HCT116 (cell line): ENCODE measurements at regions not wholly inside any gene's neighbourhood (a gene's known extent, or its start where the extent isn't known, plus 50 kb on each side); places are given as distances from the start of the nearest gene placed in this dataset.

ENCODE experiments used
- ATAC-seq: fragments of 200-7000 bp; cut with Tn5 transposase; 2 replicates; pipeline ENCODE4 v1.9.1; 2020; ENCODE audit warnings: mild to moderate bottlenecking, moderate library complexity
- BruUV-seq: library from RNA; stranded (reverse); fragments of 400-500 nt; replicated peaks from 2 replicates; lab custom pipeline; 2021; lab: Mats Ljungman, UMichigan
- CTCF ChIA-PET: fragments of 300-600 bp; sonication (Branson Sonifier 250); formaldehyde crosslinking; loops from one replicate; lab custom pipeline; 2021; ENCODE audit warnings: antibody characterized with exemption; lab: Charles Lee
- POLR2A ChIA-PET: fragments of 300-600, 350-600 bp; sonication (Branson Sonifier 250); formaldehyde crosslinking; loops from one replicate; lab custom pipeline; 2021; ENCODE audit warnings: antibody characterized with exemption; lab: Charles Lee
- RAD21 ChIA-PET, 2 experiments: fragments of 300-600 bp; sonication (Branson Sonifier 250); formaldehyde crosslinking; loops; one replicate each; lab custom pipeline; 2023; ENCODE audit warnings: low total read pairs in 2 of 2; ENCODE audit not compliant: uncharacterized antibody in 2 of 2, unreplicated experiment in 2 of 2, low non-redundant PET in 1 of 2; lab: Charles Lee
- DNase-seq: peaks from one replicate; pipeline ENCODE4 v3.0.0-alpha.2; 2010; ENCODE audit warnings: low read depth, low spot score
- H2AFZ ChIP-seq: fragments of 200-600 bp; shearing (Covaris generic), sonication (generic); 2 replicates; pipeline ENCODE4 v1.6.1; 2017; ENCODE audit warnings: low read depth, mixed run types, mixed read lengths, antibody characterized with exemption, low read length; ENCODE audit not compliant: poor library complexity, severe bottlenecking
- H3K27ac ChIP-seq: 2 replicates; pipeline ENCODE4 v1.5.1; 2012; ENCODE audit warnings: low read depth, low read length
- H3K27me3 ChIP-seq: fragments of 200-600 bp; sonication (generic); 2 replicates; pipeline ENCODE4 v1.6.1; 2016; ENCODE audit warnings: mixed run types, low read length, mixed read lengths; ENCODE audit not compliant: insufficient read depth
- H3K36me3 ChIP-seq, 2 experiments: fragments of 200-500 bp in 1 of 2; fragments of 200-600 bp in 1 of 2; sonication (Bioruptor generic) in 1 of 2; sonication (generic) in 1 of 2; 2 replicates each; pipeline versions ENCODE4 v1.5.1 to v1.6.1; 2014 to 2016; ENCODE audit warnings: low read length in 2 of 2, inconsistent platforms in 1 of 2, mixed read lengths in 1 of 2, mixed run types in 1 of 2; ENCODE audit not compliant: insufficient read depth in 2 of 2, control insufficient read depth in 1 of 2
- H3K4me1 ChIP-seq, 2 experiments: fragments of 200-600 bp in 1 of 2; sonication (generic) in 1 of 2; 2 replicates each; pipeline versions ENCODE4 v1.5.1 to v1.6.1; 2012 to 2017; ENCODE audit warnings: low read length in 2 of 2, inconsistent platforms in 1 of 2, mild to moderate bottlenecking in 1 of 2, mixed read lengths in 1 of 2, mixed run types in 1 of 2, moderate library complexity in 1 of 2; ENCODE audit not compliant: insufficient read depth in 2 of 2, control insufficient read depth in 1 of 2
- H3K4me2 ChIP-seq: fragments of 200-600 bp; sonication (generic); 2 replicates; pipeline ENCODE4 v1.6.1; 2017; ENCODE audit warnings: mixed run types, low read length, mixed read lengths
- H3K4me3 ChIP-seq, 2 experiments: fragments of 200-600 bp in 1 of 2; sonication (generic) in 1 of 2; replicated peaks in 1 of 2; 2 replicates each; pipeline ENCODE4 v1.5.1; 2011 to 2016; ENCODE audit warnings: low read length in 2 of 2, control low read depth in 1 of 2, low read depth in 1 of 2, mild to moderate bottlenecking in 1 of 2, mixed read lengths in 1 of 2, mixed run types in 1 of 2
- H3K79me2 ChIP-seq: fragments of 200-600 bp; sonication (generic); 2 replicates; pipeline ENCODE4 v1.6.1; 2017; ENCODE audit warnings: mild to moderate bottlenecking, mixed run types, low read length, moderate library complexity, mixed read lengths; ENCODE audit not compliant: insufficient read depth
- H3K9ac ChIP-seq: fragments of 200-600 bp; sonication (generic); 2 replicates; pipeline ENCODE4 v1.6.1; 2016; ENCODE audit warnings: low read length, mixed read lengths
- H3K9me2 ChIP-seq: fragments of 200-600 bp; sonication (generic), shearing (Covaris generic); 2 replicates; pipeline ENCODE4 v1.6.1; 2017; ENCODE audit warnings: mixed run types, mild to moderate bottlenecking, moderate library complexity; ENCODE audit not compliant: insufficient read depth
- H3K9me3 ChIP-seq, 2 experiments: fragments of 200-500 bp in 1 of 2; fragments of 200-600 bp in 1 of 2; sonication (Bioruptor generic) in 1 of 2; sonication (generic) in 1 of 2; 2 replicates each; pipeline ENCODE4 v1.6.1; 2014 to 2017; ENCODE audit warnings: low read length in 2 of 2, mixed read lengths in 2 of 2, inconsistent platforms in 1 of 2, low read depth in 1 of 2, mild to moderate bottlenecking in 1 of 2, mixed run types in 1 of 2, moderate library complexity in 1 of 2; ENCODE audit not compliant: control insufficient read depth in 1 of 2, insufficient read depth in 1 of 2
- H4K20me1 ChIP-seq: fragments of 200-600 bp; sonication (generic), shearing (Covaris generic); 2 replicates; pipeline ENCODE4 v1.6.1; 2017; ENCODE audit warnings: mixed run types, mild to moderate bottlenecking, moderate library complexity; ENCODE audit not compliant: insufficient read depth
- CBX3 ChIP-seq: IDR thresholded peaks from 2 replicates; pipeline ENCODE4 v1.6.1; 2012; ENCODE audit warnings: low read depth
- CEBPB ChIP-seq: IDR thresholded peaks from 2 replicates; pipeline ENCODE4 v1.6.1; 2012; ENCODE audit warnings: low read depth
- EGR1 ChIP-seq: IDR thresholded peaks from 2 replicates; pipeline ENCODE4 v1.6.1; 2012; ENCODE audit warnings: low read depth
- ELF1 ChIP-seq: IDR thresholded peaks from 2 replicates; pipeline ENCODE4 v1.6.1; 2012; ENCODE audit warnings: low read depth, borderline replicate concordance
- EZH2 ChIP-seq: fragments of 200-600 bp; sonication (generic); IDR thresholded peaks from 2 replicates; pipeline ENCODE4 v1.6.1; 2017; ENCODE audit warnings: antibody characterized with exemption, mixed run types
- EZH2phosphoT487 ChIP-seq: fragments of 200-600 bp; IDR thresholded peaks from 2 replicates; pipeline ENCODE4 v1.6.1; 2018; ENCODE audit warnings: antibody characterized with exemption, borderline replicate concordance
- FOSL1 ChIP-seq: IDR thresholded peaks from 2 replicates; pipeline ENCODE4 v1.6.1; 2012; ENCODE audit warnings: low read depth
- JUND ChIP-seq: IDR thresholded peaks from 2 replicates; pipeline ENCODE4 v1.6.1; 2012
- POLR2A ChIP-seq: IDR thresholded peaks from 2 replicates; pipeline ENCODE4 v1.7.0; 2011; ENCODE audit warnings: borderline replicate concordance; ENCODE audit not compliant: insufficient read depth, insufficient read length; ENCODE audit errors: extremely low read depth
- POLR2AphosphoS5 ChIP-seq: IDR thresholded peaks from 2 replicates; pipeline ENCODE4 v1.6.1; 2011; ENCODE audit warnings: mild to moderate bottlenecking, low read depth, low read length, moderate library complexity
- RAD21 ChIP-seq: IDR thresholded peaks from 2 replicates; pipeline ENCODE4 v1.6.1; 2012; ENCODE audit warnings: low read depth, mild to moderate bottlenecking
- SIN3A ChIP-seq: IDR thresholded peaks from 2 replicates; pipeline ENCODE4 v1.6.1; 2012; ENCODE audit warnings: low read depth
- SP1 ChIP-seq: IDR thresholded peaks from 2 replicates; pipeline ENCODE4 v1.6.1; 2012; ENCODE audit warnings: low read depth
- SRF ChIP-seq: IDR thresholded peaks from 2 replicates; pipeline ENCODE4 v1.6.1; 2012; ENCODE audit warnings: low read depth
- TCF7L2 ChIP-seq: IDR thresholded peaks from 2 replicates; pipeline ENCODE4 v1.7.0; 2011; ENCODE audit warnings: borderline replicate concordance, inconsistent platforms; ENCODE audit not compliant: insufficient read depth, insufficient read length; ENCODE audit errors: extremely low read depth
- YY1 ChIP-seq: IDR thresholded peaks from 2 replicates; pipeline ENCODE4 v1.6.1; 2011; ENCODE audit warnings: low read length, low read depth, moderate library complexity, mild to moderate bottlenecking; ENCODE audit not compliant: insufficient replicate concordance; ENCODE audit errors: extremely low read depth
- ZNF274 ChIP-seq: fragments of 200-500 bp; sonication (Bioruptor generic); IDR thresholded peaks from 2 replicates; pipeline ENCODE4 v1.6.1; 2014; ENCODE audit warnings: mild to moderate bottlenecking, low read depth, low read length, inconsistent platforms
- intact Hi-C: fragments of 100-400 bp; cut with micrococcal nuclease; formaldehyde crosslinking; loops from 2 replicates; pipeline ENCODE4 v1.10.0; 2022
- TF ChIP-seq, protein P1 (sequence below): IDR thresholded peaks from 2 replicates; pipeline ENCODE4 v1.6.1; 2012
- TF ChIP-seq, protein P2 (sequence below), 3 experiments: fragments of 200-600 bp in 1 of 3; sonication (generic) in 1 of 3; IDR thresholded peaks in 2 of 3; conservative IDR thresholded peaks in 1 of 3; 2 replicates each; pipeline ENCODE4 v1.5.1; 2012 to 2017; ENCODE audit warnings: low read depth in 2 of 3, low read length in 2 of 3, antibody characterized with exemption in 1 of 3, borderline replicate concordance in 1 of 3, control low read depth in 1 of 3, mild to moderate bottlenecking in 1 of 3, mixed read lengths in 1 of 3, mixed run types in 1 of 3, moderate library complexity in 1 of 3; ENCODE audit not compliant: insufficient read depth in 1 of 3
- TF ChIP-seq, protein P3 (sequence below): IDR thresholded peaks from 2 replicates; pipeline ENCODE4 v1.6.1; 2012

- intact Hi-C loops, result no loop called here
These were observed 204.5 kb downstream of the SEMA6A start for GRCh38 chr5:116370149-116370548.

GRCh38 chr5:116365006-116365496 lies 209.6 kb downstream of the SEMA6A start:
- Histone ChIP-seq H4K20me1 (no peaks in the 10 kb centered on the region), H3K4me3 (no peak overlapping the region), H3K36me3 (no peaks in the 10 kb centered on the region), H3K4me2 (no peak overlapping the region), H3K4me1 (no peaks in the 10 kb centered on the region), H3K9ac (no peak overlapping the region), H3K9me3 (no peaks in the 10 kb centered on the region), H3K79me2 (no peaks in the 10 kb centered on the region), H3K27me3 (no peaks in the 10 kb centered on the region), H3K9me2 (no peaks in the 10 kb centered on the region), H2AFZ (no peak overlapping the region), H3K27ac (no peak overlapping the region)
- POLR2A ChIA-PET, result no interaction called here
- RAD21 ChIA-PET, result no interaction called here
- CTCF ChIA-PET, result no interaction called here
- TF ChIP-seq SIN3A (no peak), YY1 (no peak), EZH2phosphoT487 (no peak), FOSL1 (no peak), ZNF274 (no peak), CBX3 (no peak), POLR2AphosphoS5 (no peak), EGR1 (no peak), ELF1 (no peak), CEBPB (no peak), SP1 (no peak), SRF (no peak), EZH2 (no peak), POLR2A (no peak), TCF7L2 (no peak), JUND (no peak), RAD21 (no peak)
- TF ChIP-seq, protein P1, sequence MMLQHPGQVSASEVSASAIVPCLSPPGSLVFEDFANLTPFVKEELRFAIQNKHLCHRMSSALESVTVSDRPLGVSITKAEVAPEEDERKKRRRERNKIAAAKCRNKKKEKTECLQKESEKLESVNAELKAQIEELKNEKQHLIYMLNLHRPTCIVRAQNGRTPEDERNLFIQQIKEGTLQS, result no peak
- TF ChIP-seq, protein P2, sequence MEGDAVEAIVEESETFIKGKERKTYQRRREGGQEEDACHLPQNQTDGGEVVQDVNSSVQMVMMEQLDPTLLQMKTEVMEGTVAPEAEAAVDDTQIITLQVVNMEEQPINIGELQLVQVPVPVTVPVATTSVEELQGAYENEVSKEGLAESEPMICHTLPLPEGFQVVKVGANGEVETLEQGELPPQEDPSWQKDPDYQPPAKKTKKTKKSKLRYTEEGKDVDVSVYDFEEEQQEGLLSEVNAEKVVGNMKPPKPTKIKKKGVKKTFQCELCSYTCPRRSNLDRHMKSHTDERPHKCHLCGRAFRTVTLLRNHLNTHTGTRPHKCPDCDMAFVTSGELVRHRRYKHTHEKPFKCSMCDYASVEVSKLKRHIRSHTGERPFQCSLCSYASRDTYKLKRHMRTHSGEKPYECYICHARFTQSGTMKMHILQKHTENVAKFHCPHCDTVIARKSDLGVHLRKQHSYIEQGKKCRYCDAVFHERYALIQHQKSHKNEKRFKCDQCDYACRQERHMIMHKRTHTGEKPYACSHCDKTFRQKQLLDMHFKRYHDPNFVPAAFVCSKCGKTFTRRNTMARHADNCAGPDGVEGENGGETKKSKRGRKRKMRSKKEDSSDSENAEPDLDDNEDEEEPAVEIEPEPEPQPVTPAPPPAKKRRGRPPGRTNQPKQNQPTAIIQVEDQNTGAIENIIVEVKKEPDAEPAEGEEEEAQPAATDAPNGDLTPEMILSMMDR (IDR thresholded peaks at IDR 0.05 in 2 of 3, conservative IDR thresholded peaks at IDR 0.05 in 1 of 3; ENCODE audit: borderline replicate concordance in 1 of 3, insufficient read depth in 1 of 3, low read depth in 2 of 3, low read length in 2 of 3), result no peak
- TF ChIP-seq, protein P3, sequence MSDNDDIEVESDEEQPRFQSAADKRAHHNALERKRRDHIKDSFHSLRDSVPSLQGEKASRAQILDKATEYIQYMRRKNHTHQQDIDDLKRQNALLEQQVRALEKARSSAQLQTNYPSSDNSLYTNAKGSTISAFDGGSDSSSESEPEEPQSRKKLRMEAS, result no peak
- ATAC-seq (no peak), DNase-seq (no peak)
- BruUV-seq, result no TSS peak
- intact Hi-C loops, result no loop called here

More at GRCh38 chr5:116370149-116370548, 204.5 kb downstream of the SEMA6A start:
- Histone ChIP-seq H3K9ac (no peak overlapping the region), H3K4me2 (no peak overlapping the region), H2AFZ (no peak overlapping the region), H3K27me3 (no peaks in the 10 kb centered on the region), H3K9me2 (no peaks in the 10 kb centered on the region), H4K20me1 (no peaks in the 10 kb centered on the region), H3K36me3 (no peaks in the 10 kb centered on the region), H3K9me3 (no peaks in the 10 kb centered on the region), H3K79me2 (no peaks in the 10 kb centered on the region), H3K4me1 (no peaks in the 10 kb centered on the region), H3K27ac (no peak overlapping the region), H3K4me3 (no peak overlapping the region)
- no peak for TF ChIP-seq EZH2phosphoT487
- CTCF ChIA-PET, result no interaction called here
- ATAC-seq (no peak), DNase-seq (no peak)
- RAD21 ChIA-PET, result no interaction called here
- no TSS peak for BruUV-seq
- POLR2A ChIA-PET, result no interaction called here
